MCF 10A (cell line): ENCODE measurements at regions not wholly inside any gene's neighbourhood (a gene's known extent, or its start where the extent isn't known, plus 50 kb on each side); places are given as distances from the start of the nearest gene placed in this dataset.
A peak's percentile ranks its signal among the peaks of the same experiment; 100 is the strongest.

ENCODE experiments used
- BruUV-seq: library from RNA; stranded (reverse); fragments of 400-500 nt; replicated peaks from 2 replicates; lab custom pipeline; 2021; lab: Mats Ljungman, UMichigan
- CTCF ChIA-PET: fragments of 300-600 bp; sonication (Branson Sonifier 250); formaldehyde crosslinking; extraction: SDS; loops from one replicate; lab custom pipeline; 2021; ENCODE audit warnings: antibody characterized with exemption, inconsistent platforms; lab: Yijun Ruan, JAX
- POLR2A ChIA-PET: fragments of 300-600, 350-650 bp; sonication (Branson Sonifier 250); formaldehyde crosslinking; extraction: SDS; loops from one replicate; lab custom pipeline; 2020; ENCODE audit warnings: antibody characterized with exemption, inconsistent platforms; lab: Yijun Ruan, JAX
- DNase-seq: peaks from one replicate; pipeline ENCODE4 v3.0.0-alpha.2; 2018; ENCODE audit not compliant: unreplicated experiment
- H3K27ac Mint-ChIP-seq: one replicate; pipeline ENCODE4 v1.8.0; 2022; ENCODE audit warnings: mild to moderate bottlenecking, low read depth, mixed read lengths; ENCODE audit not compliant: unreplicated experiment
- H3K27me3 Mint-ChIP-seq: one replicate; pipeline ENCODE4 v1.8.0; 2022; ENCODE audit warnings: mixed read lengths; ENCODE audit not compliant: insufficient read depth, unreplicated experiment
- H3K36me3 Mint-ChIP-seq: one replicate; pipeline ENCODE4 v1.8.0; 2022; ENCODE audit warnings: mild to moderate bottlenecking, moderate library complexity, mixed read lengths; ENCODE audit not compliant: insufficient read depth, unreplicated experiment
- H3K4me1 Mint-ChIP-seq: one replicate; pipeline ENCODE4 v1.8.0; 2022; ENCODE audit warnings: mixed read lengths; ENCODE audit not compliant: insufficient read depth, unreplicated experiment
- H3K4me3 Mint-ChIP-seq: one replicate; pipeline ENCODE4 v1.8.0; 2022; ENCODE audit warnings: mild to moderate bottlenecking, moderate library complexity, mixed read lengths; ENCODE audit not compliant: unreplicated experiment
- H3K9me3 Mint-ChIP-seq: one replicate; pipeline ENCODE4 v1.8.0; 2022; ENCODE audit warnings: mixed read lengths; ENCODE audit not compliant: unreplicated experiment
- intact Hi-C: fragments of 100-400 bp; cut with micrococcal nuclease; formaldehyde crosslinking; loops from 2 replicates; pipeline ENCODE4 v1.14.1; 2022
- TF ChIP-seq, protein P1 (sequence below): fragments of 200-600 bp; IDR thresholded peaks from one replicate; pipeline ENCODE4 v1.8.0; 2022; ENCODE audit warnings: antibody characterized with exemption, mild to moderate bottlenecking; ENCODE audit not compliant: unreplicated experiment

DNA sequence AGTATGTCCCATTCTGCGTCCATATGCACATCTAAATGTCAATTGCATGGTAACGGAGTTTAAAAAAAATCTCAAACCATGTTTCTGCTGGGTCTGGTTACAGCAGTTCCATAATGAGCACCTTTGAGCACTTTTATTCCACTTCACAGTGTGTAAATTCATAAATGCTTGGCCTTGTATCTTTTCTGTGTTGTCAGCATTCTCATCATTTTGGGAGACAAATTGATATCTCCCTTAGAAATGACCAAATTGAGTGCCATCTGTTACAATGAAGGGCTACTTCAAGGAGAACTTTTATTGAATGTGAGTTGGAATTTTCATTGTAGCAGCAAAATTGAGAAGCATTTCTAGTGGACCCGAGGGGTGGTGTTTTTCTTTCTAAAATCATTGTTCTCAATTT lies 432.9 kb upstream of the PCDH9 start:
- no TSS peak for BruUV-seq
- intact Hi-C loops = no loop called here
- ChIA-PET POLR2A (no interaction called here), CTCF (no interaction called here)
- Mint-ChIP-seq H3K36me3 (no peaks in the 10 kb centered on the region), H3K27me3 (no peaks in the 10 kb centered on the region), H3K4me1 (no peaks in the 10 kb centered on the region), H3K4me3 (no peak overlapping the region), H3K27ac (no peak overlapping the region), H3K9me3 (no peaks in the 10 kb centered on the region)
- no peak for DNase-seq
- TF ChIP-seq, protein P1, sequence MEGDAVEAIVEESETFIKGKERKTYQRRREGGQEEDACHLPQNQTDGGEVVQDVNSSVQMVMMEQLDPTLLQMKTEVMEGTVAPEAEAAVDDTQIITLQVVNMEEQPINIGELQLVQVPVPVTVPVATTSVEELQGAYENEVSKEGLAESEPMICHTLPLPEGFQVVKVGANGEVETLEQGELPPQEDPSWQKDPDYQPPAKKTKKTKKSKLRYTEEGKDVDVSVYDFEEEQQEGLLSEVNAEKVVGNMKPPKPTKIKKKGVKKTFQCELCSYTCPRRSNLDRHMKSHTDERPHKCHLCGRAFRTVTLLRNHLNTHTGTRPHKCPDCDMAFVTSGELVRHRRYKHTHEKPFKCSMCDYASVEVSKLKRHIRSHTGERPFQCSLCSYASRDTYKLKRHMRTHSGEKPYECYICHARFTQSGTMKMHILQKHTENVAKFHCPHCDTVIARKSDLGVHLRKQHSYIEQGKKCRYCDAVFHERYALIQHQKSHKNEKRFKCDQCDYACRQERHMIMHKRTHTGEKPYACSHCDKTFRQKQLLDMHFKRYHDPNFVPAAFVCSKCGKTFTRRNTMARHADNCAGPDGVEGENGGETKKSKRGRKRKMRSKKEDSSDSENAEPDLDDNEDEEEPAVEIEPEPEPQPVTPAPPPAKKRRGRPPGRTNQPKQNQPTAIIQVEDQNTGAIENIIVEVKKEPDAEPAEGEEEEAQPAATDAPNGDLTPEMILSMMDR = no peak

DNA sequence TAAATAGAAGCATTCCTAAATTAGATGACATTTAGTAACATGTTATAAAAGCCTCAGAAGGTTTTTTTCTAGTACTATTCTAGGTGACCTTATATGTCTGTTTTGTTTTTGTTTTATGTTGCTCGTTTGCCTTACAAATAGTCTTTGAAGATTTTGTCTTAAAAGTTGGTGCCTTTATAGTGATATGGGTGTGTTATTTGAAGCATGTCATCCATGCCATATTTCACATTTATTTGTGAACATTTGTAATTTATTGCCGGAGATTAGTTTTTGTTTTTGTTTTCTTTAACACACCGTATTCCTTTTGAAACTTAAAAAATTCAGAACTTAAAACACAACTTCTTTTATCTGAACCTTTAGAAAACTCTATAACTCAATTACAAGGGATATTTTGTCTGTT lies 422.8 kb upstream of the PCDH9 start:
- no peak for DNase-seq
- POLR2A ChIA-PET = interaction anchor here (1.2 kb wide), 1 partner anchor 74 kb away, joined by 3 read pairs; no protein-coding TSS in a partner anchor
- no peaks in the 10 kb centered on the region for H3K9me3 Mint-ChIP-seq
- no peaks in the 10 kb centered on the region for H3K27me3 Mint-ChIP-seq
- peaks cover 22% of the 10 kb centered on the region for H3K4me1 Mint-ChIP-seq
- no peaks in the 10 kb centered on the region for H3K36me3 Mint-ChIP-seq
- TF ChIP-seq, protein P1 = no peak
- intact Hi-C loops = no loop called here
- BruUV-seq = no TSS peak
- CTCF ChIA-PET = no interaction called here
- no peak overlapping the region for H3K27ac Mint-ChIP-seq
- no peak overlapping the region for H3K4me3 Mint-ChIP-seq

DNA sequence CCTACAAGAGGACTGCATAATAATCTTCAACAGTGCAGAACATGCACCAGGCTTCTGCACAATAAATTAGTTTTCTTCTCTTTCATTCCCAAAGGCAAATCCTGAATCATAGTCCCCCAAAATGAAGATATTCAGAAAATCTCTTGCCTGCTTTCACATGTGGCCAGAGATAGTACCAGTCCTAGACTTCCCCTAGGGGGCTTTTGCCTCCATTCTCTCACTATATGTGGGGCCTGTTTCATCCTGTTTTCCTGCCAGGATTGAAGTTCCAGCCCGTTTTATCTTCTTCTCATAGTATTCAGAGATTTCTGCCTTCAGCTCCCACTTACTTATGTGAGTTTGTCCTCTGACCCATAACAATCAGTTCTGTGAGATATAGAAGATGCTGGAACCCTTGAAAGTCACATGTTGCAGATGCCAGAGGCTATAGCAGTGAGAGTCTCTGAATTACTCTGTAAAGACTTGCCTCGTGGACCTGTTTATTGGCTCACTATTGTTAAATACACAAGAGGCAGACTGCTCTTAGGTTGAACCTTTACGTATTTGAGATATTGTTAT lies 421.9 kb upstream of the PCDH9 start:
- H3K4me1 Mint-ChIP-seq = peaks cover 22% of the 10 kb centered on the region
- no peak overlapping the region for H3K4me3 Mint-ChIP-seq
- no TSS peak for BruUV-seq
- H3K27me3 Mint-ChIP-seq = no peaks in the 10 kb centered on the region
- TF ChIP-seq, protein P1 = no peak
- H3K36me3 Mint-ChIP-seq = no peaks in the 10 kb centered on the region
- CTCF ChIA-PET = no interaction called here
- intact Hi-C loops = no loop called here
- POLR2A ChIA-PET = no interaction called here
- H3K9me3 Mint-ChIP-seq = no peaks in the 10 kb centered on the region
- no peak for DNase-seq
- no peak overlapping the region for H3K27ac Mint-ChIP-seq

DNA sequence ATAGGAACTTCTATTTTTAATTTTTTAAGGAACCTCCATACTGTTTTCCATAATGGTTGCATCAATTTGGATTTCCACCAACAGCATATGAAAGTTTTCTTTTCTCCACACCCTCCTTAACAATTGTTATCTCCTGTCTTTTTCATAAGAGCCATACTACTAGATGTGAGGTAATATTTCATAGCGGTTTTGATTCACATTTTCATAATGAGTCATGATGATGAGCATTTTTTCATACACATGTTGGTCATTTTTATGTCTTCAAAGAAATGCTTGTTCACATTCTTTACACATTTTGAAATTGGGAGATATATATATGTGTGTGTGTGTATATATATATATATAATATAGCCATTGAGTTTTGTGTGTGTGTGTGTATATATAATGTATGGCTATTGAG lies 420.3 kb upstream of the PCDH9 start:
- ChIA-PET POLR2A (no interaction called here), CTCF (no interaction called here)
- Mint-ChIP-seq H3K27ac (no peak overlapping the region), H3K4me3 (no peak overlapping the region), H3K36me3 (no peaks in the 10 kb centered on the region), H3K4me1 (peaks cover 22% of the 10 kb centered on the region), H3K27me3 (no peaks in the 10 kb centered on the region), H3K9me3 (no peaks in the 10 kb centered on the region)
- DNase-seq = peak; percentile 43
- TF ChIP-seq, protein P1 = no peak
- intact Hi-C loops = no loop called here
- no TSS peak for BruUV-seq
